ENCODE measurements at regions not wholly inside any gene's neighbourhood (a gene's known extent, or its start where the extent isn't known, plus 50 kb on each side); places are given as distances from the start of the nearest gene placed in this dataset.
"Not testable (repeated sequence)": the region's sequence is repeated elsewhere in the genome, so short reads cannot be mapped to it uniquely, and the experiment has no call there.

GRCh38 chr3:174366904-174367303, 492.2 kb upstream of the NAALADL2 start:
- H3K27ac Mint-ChIP-seq, CTCF ChIA-PET, H3K27me3 Mint-ChIP-seq, H3K9me3 Mint-ChIP-seq, DNase-seq, H3K4me1 Mint-ChIP-seq, H3K4me3 Mint-ChIP-seq, H3K36me3 Mint-ChIP-seq: not testable (repeated sequence)

GRCh38 chr3:174376346-174376745, 482.8 kb upstream of the NAALADL2 start:
- CTCF ChIA-PET, result no interaction called here
- H3K4me3 Mint-ChIP-seq, result no peak overlapping the region
- no peaks in the 10 kb centered on the region for H3K9me3 Mint-ChIP-seq
- no peaks in the 10 kb centered on the region for H3K4me1 Mint-ChIP-seq
- no peak for DNase-seq
- H3K27me3 Mint-ChIP-seq, result no peaks in the 10 kb centered on the region
- no peaks in the 10 kb centered on the region for H3K36me3 Mint-ChIP-seq
- H3K27ac Mint-ChIP-seq, result no peak overlapping the region

GRCh38 chr3:174377096-174377495, 482.0 kb upstream of the NAALADL2 start:
- H3K27me3 Mint-ChIP-seq, result no peaks in the 10 kb centered on the region
- no peak for DNase-seq
- CTCF ChIA-PET, result no interaction called here
- no peaks in the 10 kb centered on the region for H3K4me1 Mint-ChIP-seq
- H3K36me3 Mint-ChIP-seq, result no peaks in the 10 kb centered on the region
- no peak overlapping the region for H3K27ac Mint-ChIP-seq
- H3K9me3 Mint-ChIP-seq, result no peaks in the 10 kb centered on the region
- no peak overlapping the region for H3K4me3 Mint-ChIP-seq

GRCh38 chr3:174377684-174378083, 481.4 kb upstream of the NAALADL2 start:
- no peaks in the 10 kb centered on the region for H3K4me1 Mint-ChIP-seq
- H3K27me3 Mint-ChIP-seq, result no peaks in the 10 kb centered on the region
- DNase-seq, result no peak
- no peaks in the 10 kb centered on the region for H3K36me3 Mint-ChIP-seq
- H3K4me3 Mint-ChIP-seq, result no peak overlapping the region
- no peak overlapping the region for H3K27ac Mint-ChIP-seq
- H3K9me3 Mint-ChIP-seq, result no peaks in the 10 kb centered on the region
- CTCF ChIA-PET, result no interaction called here

- no peaks in the 10 kb centered on the region for H3K36me3 Mint-ChIP-seq
- no peaks in the 10 kb centered on the region for H3K27me3 Mint-ChIP-seq
- no peak overlapping the region for H3K4me3 Mint-ChIP-seq
- no peak for DNase-seq
- no peaks in the 10 kb centered on the region for H3K9me3 Mint-ChIP-seq
- CTCF ChIA-PET, result no interaction called here
- no peak overlapping the region for H3K27ac Mint-ChIP-seq
- no peaks in the 10 kb centered on the region for H3K4me1 Mint-ChIP-seq
These were observed 476.3 kb upstream of the NAALADL2 start for GRCh38 chr3:174382878-174383277.

- no peaks in the 10 kb centered on the region for H3K9me3 Mint-ChIP-seq
- no peak overlapping the region for H3K27ac Mint-ChIP-seq
- no peaks in the 10 kb centered on the region for H3K27me3 Mint-ChIP-seq
- DNase-seq, result no peak
- no peaks in the 10 kb centered on the region for H3K36me3 Mint-ChIP-seq
- CTCF ChIA-PET, result no interaction called here
- no peak overlapping the region for H3K4me3 Mint-ChIP-seq
- no peaks in the 10 kb centered on the region for H3K4me1 Mint-ChIP-seq
These were observed 471.4 kb upstream of the NAALADL2 start for GRCh38 chr3:174387736-174388135.

- no peaks in the 10 kb centered on the region for H3K4me1 Mint-ChIP-seq
- H3K4me3 Mint-ChIP-seq, result no peak overlapping the region
- no peaks in the 10 kb centered on the region for H3K27me3 Mint-ChIP-seq
- CTCF ChIA-PET, result no interaction called here
- no peaks in the 10 kb centered on the region for H3K36me3 Mint-ChIP-seq
- H3K9me3 Mint-ChIP-seq, result peaks cover 1% of the 10 kb centered on the region
- H3K27ac Mint-ChIP-seq, result no peak overlapping the region
- no peak for DNase-seq
These were observed 461.3 kb upstream of the NAALADL2 start for GRCh38 chr3:174397848-174398247.

GRCh38 chr3:174398761-174399160, 460.4 kb upstream of the NAALADL2 start:
- Mint-ChIP-seq H3K4me3 (no peak overlapping the region), H3K9me3 (peaks cover 1% of the 10 kb centered on the region), H3K36me3 (no peaks in the 10 kb centered on the region), H3K4me1 (no peaks in the 10 kb centered on the region), H3K27ac (no peak overlapping the region), H3K27me3 (no peaks in the 10 kb centered on the region)
- CTCF ChIA-PET, result no interaction called here
- DNase-seq, result no peak

GRCh38 chr3:174403831-174404230, 455.3 kb upstream of the NAALADL2 start:
- Mint-ChIP-seq H3K27me3 (no peaks in the 10 kb centered on the region), H3K36me3 (no peaks in the 10 kb centered on the region), H3K4me3 (no peak overlapping the region), H3K9me3 (peaks cover 1% of the 10 kb centered on the region), H3K4me1 (no peaks in the 10 kb centered on the region), H3K27ac (no peak overlapping the region)
- CTCF ChIA-PET, result no interaction called here
- no peak for DNase-seq

GRCh38 chr3:174408310-174408709, 450.8 kb upstream of the NAALADL2 start:
- no peaks in the 10 kb centered on the region for H3K9me3 Mint-ChIP-seq
- H3K27me3 Mint-ChIP-seq, result no peaks in the 10 kb centered on the region
- H3K36me3 Mint-ChIP-seq, result no peaks in the 10 kb centered on the region
- no peaks in the 10 kb centered on the region for H3K4me1 Mint-ChIP-seq
- DNase-seq, result no peak
- no peak overlapping the region for H3K27ac Mint-ChIP-seq
- CTCF ChIA-PET, result interaction anchor here (1.0 kb wide), 1 partner anchor 20 kb away, joined by 3 read pairs; no protein-coding TSS in a partner anchor
- no peak overlapping the region for H3K4me3 Mint-ChIP-seq

- Mint-ChIP-seq H3K4me1 (no peaks in the 10 kb centered on the region), H3K36me3 (no peaks in the 10 kb centered on the region), H3K27ac (no peak overlapping the region), H3K9me3 (no peaks in the 10 kb centered on the region), H3K27me3 (no peaks in the 10 kb centered on the region), H3K4me3 (no peak overlapping the region)
- DNase-seq, result no peak
- CTCF ChIA-PET, result no interaction called here
These were observed 449.9 kb upstream of the NAALADL2 start for GRCh38 chr3:174409086-174409743.

- CTCF ChIA-PET, result no interaction called here
- Mint-ChIP-seq H3K27ac (no peak overlapping the region), H3K4me1 (no peaks in the 10 kb centered on the region), H3K27me3 (no peaks in the 10 kb centered on the region), H3K9me3 (no peaks in the 10 kb centered on the region), H3K36me3 (no peaks in the 10 kb centered on the region), H3K4me3 (no peak overlapping the region)
- no peak for DNase-seq
These were observed 445.8 kb upstream of the NAALADL2 start for GRCh38 chr3:174413062-174413912.

GRCh38 chr3:174414902-174415301, 444.2 kb upstream of the NAALADL2 start:
- Mint-ChIP-seq H3K27ac (no peak overlapping the region), H3K4me3 (no peak overlapping the region), H3K9me3 (no peaks in the 10 kb centered on the region), H3K4me1 (no peaks in the 10 kb centered on the region), H3K27me3 (no peaks in the 10 kb centered on the region), H3K36me3 (no peaks in the 10 kb centered on the region)
- CTCF ChIA-PET, result no interaction called here
- no peak for DNase-seq

- CTCF ChIA-PET, result no interaction called here
- H3K9me3 Mint-ChIP-seq, result no peaks in the 10 kb centered on the region
- no peak for DNase-seq
These were observed 441.6 kb upstream of the NAALADL2 start for GRCh38 chr3:174417573-174417972.

GRCh38 chr3:174419216-174419615, 439.9 kb upstream of the NAALADL2 start:
- Mint-ChIP-seq H3K9me3 (no peaks in the 10 kb centered on the region), H3K27ac (no peak overlapping the region)

More at GRCh38 chr3:174417573-174417972, 441.6 kb upstream of the NAALADL2 start:
- no peak overlapping the region for H3K27ac Mint-ChIP-seq
- H3K27me3 Mint-ChIP-seq, result no peaks in the 10 kb centered on the region
- no peaks in the 10 kb centered on the region for H3K4me1 Mint-ChIP-seq
- no peak overlapping the region for H3K4me3 Mint-ChIP-seq
- H3K36me3 Mint-ChIP-seq, result no peaks in the 10 kb centered on the region

More at GRCh38 chr3:174419216-174419615, 439.9 kb upstream of the NAALADL2 start:
- H3K27me3 Mint-ChIP-seq, result no peaks in the 10 kb centered on the region
- no peaks in the 10 kb centered on the region for H3K4me1 Mint-ChIP-seq
- no peaks in the 10 kb centered on the region for H3K36me3 Mint-ChIP-seq
- CTCF ChIA-PET, result no interaction called here
- H3K4me3 Mint-ChIP-seq, result no peak overlapping the region
- no peak for DNase-seq
